ENCODE measurements at regions not wholly inside any gene's neighbourhood (a gene's known extent, or its start where the extent isn't known, plus 50 kb on each side); places are given as distances from the start of the nearest gene placed in this dataset.

GRCh38 chr15:93566762-93567161 lies 477.8 kb upstream of the RGMA start:
- Histone ChIP-seq H3K4me1 (ENCODE audit: control insufficient read depth, insufficient read depth, low read length) (no peaks in the 10 kb centered on the region), H4K20me1 (ENCODE audit: control insufficient read depth, insufficient read depth) (no peaks in the 10 kb centered on the region), H2AFZ (ENCODE audit: control insufficient read depth, low read depth, low read length) (no peak overlapping the region), H3K4me2 (ENCODE audit: control insufficient read depth, insufficient read depth) (no peak overlapping the region), H3K4me3 (no peak overlapping the region), H3K9ac (ENCODE audit: control insufficient read depth, insufficient read depth, low read length) (no peak overlapping the region), H3K79me2 (ENCODE audit: control insufficient read depth, insufficient read depth, low read length) (no peaks in the 10 kb centered on the region), H3K27ac (ENCODE audit: control insufficient read depth, insufficient read depth) (no peak overlapping the region), H3K9me3 (replicated peaks; ENCODE audit: control insufficient read depth, insufficient read depth, low read length) (no peaks in the 10 kb centered on the region), H3K27me3 (replicated peaks in 1 of 2; ENCODE audit: control insufficient read depth in 2 of 2, insufficient read depth in 2 of 2, low read length in 1 of 2) (no peaks in the 10 kb centered on the region), H3K36me3 (ENCODE audit: control insufficient read depth in 2 of 2, insufficient read depth in 2 of 2, low read length in 1 of 2) (no peaks in the 10 kb centered on the region)
- in situ Hi-C loops (cut with MboI): no loop called here
- ATAC-seq (no peak), FAIRE-seq (no peak), DNase-seq (ENCODE audit: low read depth, low spot score) (no peak)
- ChIA-PET RAD21 (ENCODE audit: unreplicated experiment) (no interaction called here), SMC1A (ENCODE audit: uncharacterized antibody, unreplicated experiment) (no interaction called here), CTCF (no interaction called here), POLR2A (no interaction called here)
- no TSS peak for BruUV-seq (replicated peaks)
- WGBS (ENCODE audit: insufficient coverage, insufficient replicate concordance, low lambda C conversion rate, missing lambda C conversion rate): 6% methylated on average over 3 of the region's 3 CpGs
- intact Hi-C loops (cut with micrococcal nuclease; ENCODE audit: unreplicated experiment): no loop called here
- TF ChIP-seq SMAD1 (IDR thresholded peaks at IDR 0.05; ENCODE audit: low read depth, partially characterized antibody): no peak
- no peak for TF ChIP-seq YBX1 (IDR thresholded peaks at IDR 0.05)
- TF ChIP-seq TCF12 (IDR thresholded peaks at IDR 0.05; ENCODE audit: low read depth, low read length): no peak
- no peak for TF ChIP-seq DPF2 (IDR thresholded peaks at IDR 0.05)
- no peak for TF ChIP-seq E2F4 (IDR thresholded peaks at IDR 0.05; ENCODE audit: low read depth, low read length)
- no peak for TF ChIP-seq CEBPZ (IDR thresholded peaks at IDR 0.05; ENCODE audit: low read depth, low read length)
- TF ChIP-seq ZNF622 (IDR thresholded peaks at IDR 0.05): no peak
- no peak for TF ChIP-seq ZBTB40 (IDR thresholded peaks at IDR 0.05; ENCODE audit: borderline replicate concordance)
- TF ChIP-seq CBX5 (IDR thresholded peaks at IDR 0.05; ENCODE audit: low read depth): no peak
- no peak for TF ChIP-seq NKRF (conservative IDR thresholded peaks at IDR 0.05)
- TF ChIP-seq BCL3 (IDR thresholded peaks at IDR 0.05; ENCODE audit: borderline replicate concordance, insufficient read depth, low read depth, low read length, poor library complexity, severe bottlenecking): no peak
- no peak for TF ChIP-seq SPI1 (IDR thresholded peaks at IDR 0.05; ENCODE audit: borderline replicate concordance, insufficient read depth, low read depth, low read length)
- no peak for TF ChIP-seq SMC3 (IDR thresholded peaks at IDR 0.05; ENCODE audit: borderline replicate concordance, low read length)

All from GM12878 (cell line).